Neural cell (in vitro differentiated cells): ENCODE measurements at regions not wholly inside any gene's neighbourhood (a gene's known extent, or its start where the extent isn't known, plus 50 kb on each side); places are given as distances from the start of the nearest gene placed in this dataset.

Experiments used
- small RNA-seq, 3 experiments: library from RNA; depleted of rRNA; stranded (forward); fragments of <200 nt; gene quantifications; one replicate each; pipeline ENCODE3, GENCODE V24; 2012

Small RNA genes lying in the stretch of these regions (small RNA-seq; reads per million reads assigned to genes)
- gene RNU1-65P (0 to 0.08 (median 0) reads per million in 3 experiments), gene RNU6-129P (0 reads per million in 3 experiments), gene RNU6-478P (0 reads per million in 3 experiments)
